ENCODE measurements at regions not wholly inside any gene's neighbourhood (a gene's known extent, or its start where the extent isn't known, plus 50 kb on each side); places are given as distances from the start of the nearest gene placed in this dataset.

DNA sequence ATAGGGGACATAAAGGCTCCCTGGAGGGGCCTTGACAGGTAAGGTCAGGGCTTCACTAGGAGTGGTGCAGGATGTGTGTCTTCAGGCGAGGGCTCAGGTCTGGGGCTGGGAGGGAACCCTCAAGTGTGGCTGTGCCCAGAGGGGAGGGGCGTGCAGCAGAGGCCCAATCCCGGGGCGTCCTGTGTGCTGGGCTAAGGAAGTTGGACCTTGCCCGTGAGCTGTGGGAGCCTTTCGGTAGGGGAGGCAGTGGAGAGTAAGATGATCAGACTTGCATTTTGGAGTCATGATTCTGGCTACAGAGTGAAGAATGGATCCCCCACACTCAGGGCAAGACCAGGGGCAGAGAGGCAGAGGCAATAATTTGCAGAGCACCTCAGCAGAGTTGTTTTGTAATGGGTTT, 145.4 kb downstream of the BUB3 start:
- TF ChIP-seq CTCF (IDR thresholded peaks at IDR 0.05): no peak
- TF ChIP-seq ZFX (IDR thresholded peaks at IDR 0.05; ENCODE audit: borderline replicate concordance): no peak
